ENCODE measurements at regions not wholly inside any gene's neighbourhood (a gene's known extent, or its start where the extent isn't known, plus 50 kb on each side); places are given as distances from the start of the nearest gene placed in this dataset.

DNA sequence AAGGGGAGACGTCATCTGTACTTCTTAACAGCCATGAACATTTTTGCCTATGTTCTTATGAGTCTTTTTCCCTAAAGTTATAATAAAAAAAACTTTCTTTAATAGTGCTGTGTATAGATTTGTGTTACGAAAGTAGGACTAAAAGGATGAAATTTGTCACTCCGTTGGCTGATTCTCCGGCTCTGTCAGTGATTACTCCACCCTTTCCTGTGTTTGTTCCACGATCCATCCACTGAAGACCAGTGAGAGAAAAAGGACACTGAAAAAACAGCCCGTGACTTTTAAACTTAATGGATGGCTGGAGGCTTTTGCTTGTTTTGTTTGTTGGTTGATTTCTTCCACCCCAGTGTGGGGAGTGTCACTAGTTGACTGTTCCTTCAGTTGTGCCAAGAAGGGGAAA, 232.0 kb upstream of the NOX3 start:
- intact Hi-C loops (cut with DNase I), result no loop called here
- no peaks in the 10 kb centered on the region for H3K9me3 ChIP-seq
- ATAC-seq (no peak), DNase-seq (no peak)
- no peaks in the 10 kb centered on the region for H3K27me3 ChIP-seq
- H3K27ac ChIP-seq, result no peak overlapping the region
- 47% methylated on average over 6 of the region's 6 CpGs for WGBS (ENCODE audit: insufficient coverage, low coverage, low lambda C conversion rate, missing lambda C conversion rate)
- H3K36me3 ChIP-seq, result no peaks in the 10 kb centered on the region
- no peaks in the 10 kb centered on the region for H3K4me1 ChIP-seq
- no peak overlapping the region for H3K4me3 ChIP-seq
- TF ChIP-seq, protein P1, sequence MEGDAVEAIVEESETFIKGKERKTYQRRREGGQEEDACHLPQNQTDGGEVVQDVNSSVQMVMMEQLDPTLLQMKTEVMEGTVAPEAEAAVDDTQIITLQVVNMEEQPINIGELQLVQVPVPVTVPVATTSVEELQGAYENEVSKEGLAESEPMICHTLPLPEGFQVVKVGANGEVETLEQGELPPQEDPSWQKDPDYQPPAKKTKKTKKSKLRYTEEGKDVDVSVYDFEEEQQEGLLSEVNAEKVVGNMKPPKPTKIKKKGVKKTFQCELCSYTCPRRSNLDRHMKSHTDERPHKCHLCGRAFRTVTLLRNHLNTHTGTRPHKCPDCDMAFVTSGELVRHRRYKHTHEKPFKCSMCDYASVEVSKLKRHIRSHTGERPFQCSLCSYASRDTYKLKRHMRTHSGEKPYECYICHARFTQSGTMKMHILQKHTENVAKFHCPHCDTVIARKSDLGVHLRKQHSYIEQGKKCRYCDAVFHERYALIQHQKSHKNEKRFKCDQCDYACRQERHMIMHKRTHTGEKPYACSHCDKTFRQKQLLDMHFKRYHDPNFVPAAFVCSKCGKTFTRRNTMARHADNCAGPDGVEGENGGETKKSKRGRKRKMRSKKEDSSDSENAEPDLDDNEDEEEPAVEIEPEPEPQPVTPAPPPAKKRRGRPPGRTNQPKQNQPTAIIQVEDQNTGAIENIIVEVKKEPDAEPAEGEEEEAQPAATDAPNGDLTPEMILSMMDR (IDR thresholded peaks at IDR 0.05), result no peak
- TF ChIP-seq POLR2A (IDR thresholded peaks at IDR 0.05), result no peak

DNA sequence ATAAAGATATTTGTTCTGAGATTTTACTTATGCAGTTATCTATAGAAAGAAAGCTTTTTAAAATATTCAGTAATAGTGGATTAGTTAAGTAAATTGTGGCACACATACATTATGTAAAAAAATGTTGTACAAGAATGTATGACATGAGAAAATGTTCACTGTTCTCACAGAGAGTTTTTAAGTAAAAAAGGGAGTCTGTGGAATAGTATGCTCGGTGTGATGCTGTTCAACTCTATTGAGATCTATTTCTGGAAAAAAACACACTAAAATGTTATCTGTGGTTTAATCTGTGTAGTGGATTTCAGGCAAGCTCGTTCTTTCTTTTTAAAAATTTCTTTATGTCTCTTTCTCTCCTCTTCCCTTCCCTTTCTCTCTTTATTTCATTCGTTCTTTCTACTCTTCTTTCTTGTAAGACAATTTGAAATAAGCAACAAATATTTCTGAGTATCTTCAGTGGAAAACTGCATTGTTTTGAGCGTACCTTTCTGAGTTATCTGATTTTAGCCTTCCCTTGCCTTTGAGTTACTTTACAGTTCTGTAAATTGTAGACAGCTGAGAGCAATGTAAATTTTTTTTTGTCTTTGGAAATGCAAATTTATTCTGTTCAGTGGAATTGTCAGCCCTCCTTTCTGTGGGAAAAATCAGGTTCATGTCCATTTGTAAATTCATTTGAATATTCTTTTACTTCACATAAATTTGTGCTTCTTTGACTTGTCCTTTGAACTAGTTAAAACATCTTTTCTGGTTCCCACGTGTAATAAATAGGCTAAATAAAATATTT, 229.0 kb upstream of the NOX3 start:
- WGBS (ENCODE audit: insufficient coverage, low coverage, low lambda C conversion rate, missing lambda C conversion rate), result 34% methylated on average over 5 of the region's 5 CpGs
- H3K27me3 ChIP-seq, result no peaks in the 10 kb centered on the region
- H3K36me3 ChIP-seq, result no peaks in the 10 kb centered on the region
- H3K9me3 ChIP-seq, result no peaks in the 10 kb centered on the region
- no peak for TF ChIP-seq POLR2A (IDR thresholded peaks at IDR 0.05)
- TF ChIP-seq, protein P1 (IDR thresholded peaks at IDR 0.05), result no peak
- DNase-seq, result no peak
- no peak for ATAC-seq
- intact Hi-C loops (cut with DNase I), result no loop called here
- H3K27ac ChIP-seq, result no peak overlapping the region
- H3K4me1 ChIP-seq, result no peaks in the 10 kb centered on the region
- no peak overlapping the region for H3K4me3 ChIP-seq

DNA sequence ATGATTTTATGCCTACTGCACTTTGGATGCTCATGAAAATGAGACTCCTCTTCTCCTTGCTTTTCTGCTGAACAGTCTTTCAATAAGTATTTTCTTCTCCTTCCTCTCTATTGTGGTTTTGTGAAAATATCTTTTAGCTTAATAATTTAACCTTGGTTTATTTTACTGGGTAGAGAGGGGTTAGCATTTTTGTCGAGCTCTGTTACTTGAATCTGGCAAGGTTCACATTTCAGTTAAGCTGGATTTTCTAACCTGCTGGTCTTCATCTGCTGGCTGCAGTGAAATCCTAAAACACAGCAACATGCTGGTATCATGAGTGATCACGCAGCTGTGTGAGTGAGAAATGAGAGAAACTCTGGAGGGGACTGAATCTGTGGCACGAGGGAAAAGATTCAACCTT, 222.7 kb upstream of the NOX3 start:
- intact Hi-C loops (cut with DNase I), result no loop called here
- Histone ChIP-seq H3K4me3 (no peak overlapping the region), H3K27me3 (no peaks in the 10 kb centered on the region), H3K9me3 (no peaks in the 10 kb centered on the region), H3K4me1 (no peaks in the 10 kb centered on the region), H3K36me3 (no peaks in the 10 kb centered on the region), H3K27ac (no peak overlapping the region)
- ATAC-seq (no peak), DNase-seq (no peak)
- 51% methylated on average over 3 of the region's 3 CpGs for WGBS (ENCODE audit: insufficient coverage, low coverage, low lambda C conversion rate, missing lambda C conversion rate)
- TF ChIP-seq, protein P1 (IDR thresholded peaks at IDR 0.05), result no peak
- TF ChIP-seq POLR2A (IDR thresholded peaks at IDR 0.05), result no peak

DNA sequence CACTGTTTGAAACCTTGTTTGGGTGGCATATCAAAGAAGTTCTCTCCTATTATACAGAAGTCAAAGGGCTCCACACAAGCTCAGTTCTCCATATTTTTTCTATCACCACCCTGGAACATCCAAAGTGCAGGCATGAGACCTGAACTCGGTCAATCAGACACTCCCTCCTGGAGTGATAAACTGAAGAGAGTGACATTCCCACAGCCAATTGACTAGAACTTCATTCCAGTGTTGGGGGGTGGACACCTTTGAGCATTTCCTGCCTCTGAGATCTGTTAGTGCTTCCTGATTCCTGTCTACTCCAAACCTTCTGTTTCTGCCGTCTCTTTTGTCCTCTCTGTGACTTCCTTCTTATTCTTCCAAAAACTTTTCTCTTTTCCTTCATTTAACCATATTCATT, 220.7 kb upstream of the NOX3 start:
- no peaks in the 10 kb centered on the region for H3K4me1 ChIP-seq
- 39% methylated on average over 2 of the region's 2 CpGs for WGBS (ENCODE audit: insufficient coverage, low coverage, low lambda C conversion rate, missing lambda C conversion rate)
- ATAC-seq, result no peak

More for the DNA sequence above, 220.7 kb upstream of the NOX3 start:
- no peaks in the 10 kb centered on the region for H3K27me3 ChIP-seq
- no peaks in the 10 kb centered on the region for H3K36me3 ChIP-seq
- intact Hi-C loops (cut with DNase I), result no loop called here
- H3K9me3 ChIP-seq, result no peaks in the 10 kb centered on the region
- H3K27ac ChIP-seq, result no peak overlapping the region
- H3K4me3 ChIP-seq, result no peak overlapping the region
- TF ChIP-seq, protein P1 (IDR thresholded peaks at IDR 0.05), result no peak
- TF ChIP-seq POLR2A (IDR thresholded peaks at IDR 0.05), result no peak
- no peak for DNase-seq
